ENCODE measurements at regions not wholly inside any gene's neighbourhood (a gene's known extent, or its start where the extent isn't known, plus 50 kb on each side); places are given as distances from the start of the nearest gene placed in this dataset.

DNA sequence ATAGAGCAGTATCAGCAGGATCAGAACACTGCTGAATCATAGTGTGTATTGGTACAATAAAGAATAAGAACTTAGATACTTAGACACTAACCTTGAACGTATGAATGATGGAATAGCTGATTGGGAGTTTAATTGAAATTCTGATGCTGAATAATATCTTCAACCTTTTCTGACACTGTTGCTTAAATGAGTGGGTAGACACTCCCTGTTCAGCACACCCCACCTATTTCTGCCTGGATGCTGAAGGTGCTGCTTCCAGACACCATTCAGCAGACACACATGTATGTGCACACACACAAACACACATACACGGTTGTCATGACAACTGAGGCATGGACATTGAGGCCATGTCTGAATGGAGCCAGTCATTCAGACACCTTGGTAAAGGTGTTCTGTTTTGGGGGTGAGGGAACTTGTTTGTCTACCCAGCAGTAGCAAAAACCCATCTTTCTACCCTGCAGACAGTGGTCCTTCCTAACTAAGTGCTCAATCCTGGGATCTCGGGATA, 54.3 kb downstream of the TMEM215 start:
- Histone ChIP-seq H3K4me1 (ENCODE audit: control insufficient read depth, insufficient read depth, low read length, unreplicated experiment) (no peaks in the 10 kb centered on the region), H2AFZ (ENCODE audit: low read length, unreplicated experiment) (no peak overlapping the region), H3K4me3 (ENCODE audit: low read depth, low read length) (no peak overlapping the region), H3K27ac (ENCODE audit: low read depth, low read length) (no peak overlapping the region), H3K27me3 (ENCODE audit: insufficient read depth, low read length) (peaks cover 19% of the 10 kb centered on the region), H3K36me3 (ENCODE audit: insufficient read depth, low read length) (no peaks in the 10 kb centered on the region), H3K79me2 (ENCODE audit: control insufficient read depth, insufficient read depth, low read length, unreplicated experiment) (no peaks in the 10 kb centered on the region)

DNA sequence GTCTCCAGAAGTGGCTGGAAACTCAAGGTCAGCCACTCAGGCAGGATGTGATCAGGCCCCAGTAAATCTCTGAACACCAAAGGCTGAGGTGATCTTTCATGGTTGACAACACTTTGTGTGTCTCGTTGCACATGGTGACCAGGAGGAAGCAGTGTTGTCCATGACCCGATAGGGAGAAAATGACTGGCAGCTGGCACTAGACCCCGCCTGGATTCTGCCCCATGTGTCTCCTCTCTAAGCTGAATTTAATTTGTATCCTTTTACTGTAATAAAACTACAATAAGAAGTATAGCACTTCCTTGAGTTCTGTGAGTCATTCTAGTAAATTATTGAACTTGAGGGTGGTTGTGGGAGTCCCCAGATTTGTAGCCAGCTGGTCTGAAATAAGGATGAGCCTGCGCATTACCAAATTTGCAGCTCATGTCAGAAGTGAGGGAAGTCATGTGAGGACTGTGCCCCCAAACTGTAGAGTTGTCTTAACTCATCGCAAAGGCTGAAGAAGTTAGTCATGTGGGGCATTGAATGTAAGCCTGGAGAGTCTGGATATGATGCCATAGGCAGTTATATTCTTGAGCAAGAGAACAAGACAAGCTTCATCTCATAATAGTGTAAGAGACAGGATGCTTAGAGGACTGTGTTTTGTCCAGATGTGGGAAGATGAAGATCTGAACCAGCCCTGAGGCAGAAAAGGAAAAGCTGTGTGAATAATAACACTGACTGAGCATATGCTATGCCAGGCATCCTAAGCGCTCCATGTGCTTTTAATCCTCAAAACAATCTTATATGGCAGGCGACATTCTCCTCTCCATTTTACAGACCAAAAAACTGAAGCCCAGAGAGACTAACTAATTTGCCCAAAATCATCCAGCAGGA, 55.9 kb downstream of the TMEM215 start:
- Histone ChIP-seq H3K79me2 (ENCODE audit: control insufficient read depth, insufficient read depth, low read length, unreplicated experiment) (no peaks in the 10 kb centered on the region), H3K36me3 (ENCODE audit: insufficient read depth, low read length) (no peaks in the 10 kb centered on the region), H3K4me3 (ENCODE audit: low read depth, low read length) (no peak overlapping the region), H3K27ac (ENCODE audit: low read depth, low read length) (no peak overlapping the region), H3K27me3 (ENCODE audit: insufficient read depth, low read length) (peaks cover 15% of the 10 kb centered on the region), H2AFZ (ENCODE audit: low read length, unreplicated experiment) (no peak overlapping the region), H3K4me1 (ENCODE audit: control insufficient read depth, insufficient read depth, low read length, unreplicated experiment) (no peaks in the 10 kb centered on the region)

DNA sequence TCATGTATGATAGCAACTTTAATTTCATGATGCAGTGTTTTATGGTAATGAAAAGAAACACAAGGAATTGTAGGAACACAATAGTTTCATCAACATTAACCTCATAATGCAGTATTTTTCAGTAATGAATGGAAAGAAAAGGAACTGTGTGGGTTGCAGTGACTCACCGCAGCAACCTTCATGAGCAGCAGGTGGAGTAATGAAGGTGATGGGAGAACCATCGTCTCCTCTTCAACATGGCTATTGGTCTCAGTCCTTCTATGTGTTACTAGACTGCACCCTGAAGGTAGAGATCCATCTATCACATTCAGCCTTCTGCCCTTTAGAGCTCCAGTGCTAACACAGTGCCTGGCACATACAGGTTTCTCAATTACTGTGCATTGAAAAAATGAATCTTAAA, 58.0 kb downstream of the TMEM215 start:
- Histone ChIP-seq H3K27ac (ENCODE audit: low read depth, low read length) (no peak overlapping the region), H3K4me3 (ENCODE audit: low read depth, low read length) (no peak overlapping the region), H3K79me2 (ENCODE audit: control insufficient read depth, insufficient read depth, low read length, unreplicated experiment) (no peaks in the 10 kb centered on the region), H3K27me3 (ENCODE audit: insufficient read depth, low read length) (peaks cover 20% of the 10 kb centered on the region), H3K36me3 (ENCODE audit: insufficient read depth, low read length) (no peaks in the 10 kb centered on the region), H3K4me1 (ENCODE audit: control insufficient read depth, insufficient read depth, low read length, unreplicated experiment) (no peaks in the 10 kb centered on the region), H2AFZ (ENCODE audit: low read length, unreplicated experiment) (no peak overlapping the region)

DNA sequence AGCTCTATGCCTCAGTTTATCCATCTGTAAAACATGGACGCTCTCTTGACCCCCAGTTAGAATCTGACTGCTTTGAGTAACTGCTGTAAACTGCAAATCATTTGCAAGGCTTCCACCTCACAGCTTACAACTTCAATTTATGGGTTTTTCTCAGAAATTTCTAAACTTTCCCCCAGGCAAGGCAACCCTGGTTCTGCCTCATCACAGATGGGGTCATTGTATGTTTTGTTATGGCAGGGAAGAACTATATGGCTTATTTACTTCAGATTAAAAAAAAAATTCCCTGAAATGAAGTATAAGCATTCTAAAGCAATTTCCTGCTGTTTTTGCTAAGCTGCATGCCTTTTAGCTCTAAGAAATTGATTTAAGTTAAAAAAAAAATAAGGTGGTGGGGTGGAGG, 60.0 kb downstream of the TMEM215 start:
- no peaks in the 10 kb centered on the region for H3K79me2 ChIP-seq (ENCODE audit: control insufficient read depth, insufficient read depth, low read length, unreplicated experiment)
- no peak overlapping the region for H2AFZ ChIP-seq (ENCODE audit: low read length, unreplicated experiment)
- no peaks in the 10 kb centered on the region for H3K36me3 ChIP-seq (ENCODE audit: insufficient read depth, low read length)
- peaks cover 16% of the 10 kb centered on the region for H3K27me3 ChIP-seq (ENCODE audit: insufficient read depth, low read length)
- H3K4me3 ChIP-seq (ENCODE audit: low read depth, low read length) = no peak overlapping the region
- no peaks in the 10 kb centered on the region for H3K4me1 ChIP-seq (ENCODE audit: control insufficient read depth, insufficient read depth, low read length, unreplicated experiment)
- no peak overlapping the region for H3K27ac ChIP-seq (ENCODE audit: low read depth, low read length)

DNA sequence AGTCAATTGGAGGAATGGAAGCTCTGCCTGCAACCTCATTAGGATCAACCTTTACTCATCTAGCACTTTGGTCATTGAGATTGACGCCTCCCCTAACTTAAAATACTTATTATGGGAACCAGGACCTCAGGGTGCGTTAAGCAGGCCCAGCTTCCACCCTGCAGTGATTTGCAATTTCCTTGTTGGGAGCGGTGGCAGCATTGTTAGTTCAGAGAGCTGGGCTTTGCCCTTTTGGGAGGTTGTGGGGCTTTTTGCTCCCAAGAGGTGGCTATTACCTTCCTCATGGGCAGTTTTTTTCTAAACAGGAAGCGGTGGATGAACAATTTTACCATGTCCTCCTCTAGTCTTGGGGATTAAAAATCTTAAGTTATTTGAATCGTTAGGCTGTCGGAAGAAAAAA, 60.9 kb downstream of the TMEM215 start:
- H3K4me3 ChIP-seq (ENCODE audit: low read depth, low read length) = no peak overlapping the region
- H2AFZ ChIP-seq (ENCODE audit: low read length, unreplicated experiment) = no peak overlapping the region
- no peaks in the 10 kb centered on the region for H3K79me2 ChIP-seq (ENCODE audit: control insufficient read depth, insufficient read depth, low read length, unreplicated experiment)
- H3K36me3 ChIP-seq (ENCODE audit: insufficient read depth, low read length) = no peaks in the 10 kb centered on the region
- H3K27me3 ChIP-seq (ENCODE audit: insufficient read depth, low read length) = peaks cover 23% of the 10 kb centered on the region
- no peak overlapping the region for H3K27ac ChIP-seq (ENCODE audit: low read depth, low read length)
- H3K4me1 ChIP-seq (ENCODE audit: control insufficient read depth, insufficient read depth, low read length, unreplicated experiment) = no peaks in the 10 kb centered on the region

DNA sequence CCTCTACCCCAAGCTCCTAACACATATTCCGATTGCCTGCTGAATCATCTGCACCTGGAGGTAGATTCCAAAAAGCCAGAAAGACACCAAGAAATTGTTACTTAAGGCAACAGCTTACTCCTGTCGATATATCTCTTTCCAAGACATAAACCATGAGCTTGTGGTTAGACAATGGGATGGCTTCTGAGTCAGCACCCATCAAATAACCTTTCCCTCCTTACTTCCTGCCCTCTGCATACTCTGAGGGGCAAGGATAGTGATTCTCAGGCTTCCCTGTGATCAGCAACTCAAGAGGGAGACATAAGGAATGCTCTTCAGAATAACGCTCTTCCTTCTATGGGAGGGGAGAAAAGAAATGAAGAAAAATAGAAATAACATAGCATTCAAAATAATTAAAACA, 70.9 kb downstream of the TMEM215 start:
- Histone ChIP-seq H2AFZ (ENCODE audit: low read length, unreplicated experiment) (no peak overlapping the region), H3K36me3 (ENCODE audit: insufficient read depth, low read length) (no peaks in the 10 kb centered on the region), H3K27me3 (ENCODE audit: insufficient read depth, low read length) (peaks cover 20% of the 10 kb centered on the region; the same call in 1 of the 2 replicates), H3K4me3 (ENCODE audit: low read depth, low read length) (no peak overlapping the region), H3K79me2 (ENCODE audit: control insufficient read depth, insufficient read depth, low read length, unreplicated experiment) (no peaks in the 10 kb centered on the region), H3K4me1 (ENCODE audit: control insufficient read depth, insufficient read depth, low read length, unreplicated experiment) (no peaks in the 10 kb centered on the region), H3K27ac (ENCODE audit: low read depth, low read length) (no peak overlapping the region)

DNA sequence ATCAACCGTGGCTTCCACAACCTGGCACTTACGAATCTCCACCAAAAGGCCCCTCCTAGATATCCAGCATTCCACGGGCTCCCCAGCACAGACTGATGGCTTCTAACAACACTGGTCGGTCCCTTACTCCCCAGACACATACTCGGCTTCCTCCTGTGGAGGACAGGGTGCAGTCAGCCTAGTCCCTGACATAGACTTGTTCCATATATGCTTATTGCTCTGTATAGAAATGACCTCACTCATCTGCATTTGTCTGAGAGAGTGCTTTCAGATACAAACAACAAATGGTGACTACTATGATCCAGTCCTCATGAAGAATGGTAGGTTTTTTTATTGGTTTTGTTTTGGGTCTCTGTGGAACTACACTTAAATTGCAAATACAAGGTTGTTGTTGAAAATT, 72.4 kb downstream of the TMEM215 start:
- H3K27me3 ChIP-seq (ENCODE audit: insufficient read depth, low read length) = peaks cover 29% of the 10 kb centered on the region; the same call in 1 of the 2 replicates
- H3K79me2 ChIP-seq (ENCODE audit: control insufficient read depth, insufficient read depth, low read length, unreplicated experiment) = no peaks in the 10 kb centered on the region
- H3K36me3 ChIP-seq (ENCODE audit: insufficient read depth, low read length) = no peaks in the 10 kb centered on the region
- no peak overlapping the region for H3K27ac ChIP-seq (ENCODE audit: low read depth, low read length)
- no peak overlapping the region for H2AFZ ChIP-seq (ENCODE audit: low read length, unreplicated experiment)
- H3K4me1 ChIP-seq (ENCODE audit: control insufficient read depth, insufficient read depth, low read length, unreplicated experiment) = no peaks in the 10 kb centered on the region
- H3K4me3 ChIP-seq (ENCODE audit: low read depth, low read length) = no peak overlapping the region

DNA sequence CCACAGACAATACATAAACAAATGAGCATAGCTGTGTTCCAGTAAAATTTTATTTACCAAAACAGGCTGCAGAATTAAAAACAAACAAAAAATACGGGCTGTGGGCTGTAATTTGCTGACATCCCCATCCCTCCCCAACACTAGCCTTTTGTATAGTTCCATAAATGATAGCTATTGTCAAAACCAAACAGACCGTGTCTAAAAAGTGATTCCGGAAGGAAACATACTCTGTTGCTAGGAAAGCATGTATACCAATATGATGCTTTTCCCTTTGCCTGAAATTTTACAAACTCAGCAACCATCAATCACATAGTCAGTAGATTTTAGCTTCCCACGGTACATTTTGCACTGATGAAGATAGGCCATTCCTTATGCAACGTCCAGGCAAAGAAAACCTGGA, 80.0 kb downstream of the TMEM215 start:
- H3K27ac ChIP-seq (ENCODE audit: low read depth, low read length) = no peak overlapping the region
- no peaks in the 10 kb centered on the region for H3K4me1 ChIP-seq (ENCODE audit: control insufficient read depth, insufficient read depth, low read length, unreplicated experiment)
- H3K4me3 ChIP-seq (ENCODE audit: low read depth, low read length) = no peak overlapping the region
- no peaks in the 10 kb centered on the region for H3K79me2 ChIP-seq (ENCODE audit: control insufficient read depth, insufficient read depth, low read length, unreplicated experiment)
- H3K36me3 ChIP-seq (ENCODE audit: insufficient read depth, low read length) = no peaks in the 10 kb centered on the region
- H2AFZ ChIP-seq (ENCODE audit: low read length, unreplicated experiment) = no peak overlapping the region
- H3K27me3 ChIP-seq (ENCODE audit: insufficient read depth, low read length) = peaks cover 36% of the 10 kb centered on the region

DNA sequence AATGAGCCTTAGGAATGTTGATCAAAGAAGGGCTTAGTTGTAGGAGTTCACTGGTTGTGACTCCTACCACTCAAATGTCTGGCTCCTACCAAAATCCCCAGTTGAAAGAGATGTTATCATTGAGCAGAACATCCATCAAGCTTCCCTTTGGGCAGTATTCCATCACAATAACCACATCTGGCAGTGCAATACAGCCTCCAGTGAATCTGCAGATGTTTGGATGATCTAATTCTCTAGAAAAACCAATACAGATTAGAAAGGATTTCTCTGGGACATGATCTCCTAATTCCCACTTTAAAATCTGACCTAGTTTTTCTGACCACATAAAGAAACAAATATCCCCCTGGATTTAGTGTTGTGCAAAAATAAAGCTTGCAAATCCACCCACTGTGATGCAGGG, 81.6 kb downstream of the TMEM215 start:
- Histone ChIP-seq H3K4me1 (ENCODE audit: control insufficient read depth, insufficient read depth, low read length, unreplicated experiment) (no peaks in the 10 kb centered on the region), H3K27ac (ENCODE audit: low read depth, low read length) (no peak overlapping the region), H3K4me3 (ENCODE audit: low read depth, low read length) (no peak overlapping the region), H2AFZ (ENCODE audit: low read length, unreplicated experiment) (no peak overlapping the region), H3K27me3 (ENCODE audit: insufficient read depth, low read length) (peaks cover 35% of the 10 kb centered on the region), H3K36me3 (ENCODE audit: insufficient read depth, low read length) (no peaks in the 10 kb centered on the region), H3K79me2 (ENCODE audit: control insufficient read depth, insufficient read depth, low read length, unreplicated experiment) (no peaks in the 10 kb centered on the region)

DNA sequence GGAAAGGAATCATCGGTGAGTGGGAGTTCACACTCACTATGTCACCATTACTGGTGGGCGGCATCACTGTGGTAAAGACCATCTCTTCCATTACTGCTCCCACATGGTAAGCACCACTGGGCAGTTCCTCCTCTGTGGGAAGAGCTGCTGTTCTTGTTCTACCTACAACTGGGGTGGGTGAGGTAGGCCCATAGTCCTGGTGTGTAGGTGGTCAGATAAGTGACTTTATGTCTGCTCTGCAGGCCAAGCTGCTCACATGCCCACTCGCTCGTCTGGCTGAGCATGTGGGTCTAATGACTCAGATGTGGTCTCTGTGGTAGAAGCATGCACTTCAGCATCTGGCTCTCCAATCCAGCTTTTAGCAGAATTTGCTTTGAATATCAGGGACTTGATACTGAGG, 82.9 kb downstream of the TMEM215 start:
- H3K4me1 ChIP-seq (ENCODE audit: control insufficient read depth, insufficient read depth, low read length, unreplicated experiment) = no peaks in the 10 kb centered on the region
- no peak overlapping the region for H3K4me3 ChIP-seq (ENCODE audit: low read depth, low read length)
- H3K79me2 ChIP-seq (ENCODE audit: control insufficient read depth, insufficient read depth, low read length, unreplicated experiment) = no peaks in the 10 kb centered on the region
- H3K27ac ChIP-seq (ENCODE audit: low read depth, low read length) = no peak overlapping the region
- H3K27me3 ChIP-seq (ENCODE audit: insufficient read depth, low read length) = peaks cover 28% of the 10 kb centered on the region
- no peak overlapping the region for H2AFZ ChIP-seq (ENCODE audit: low read length, unreplicated experiment)
- no peaks in the 10 kb centered on the region for H3K36me3 ChIP-seq (ENCODE audit: insufficient read depth, low read length)

DNA sequence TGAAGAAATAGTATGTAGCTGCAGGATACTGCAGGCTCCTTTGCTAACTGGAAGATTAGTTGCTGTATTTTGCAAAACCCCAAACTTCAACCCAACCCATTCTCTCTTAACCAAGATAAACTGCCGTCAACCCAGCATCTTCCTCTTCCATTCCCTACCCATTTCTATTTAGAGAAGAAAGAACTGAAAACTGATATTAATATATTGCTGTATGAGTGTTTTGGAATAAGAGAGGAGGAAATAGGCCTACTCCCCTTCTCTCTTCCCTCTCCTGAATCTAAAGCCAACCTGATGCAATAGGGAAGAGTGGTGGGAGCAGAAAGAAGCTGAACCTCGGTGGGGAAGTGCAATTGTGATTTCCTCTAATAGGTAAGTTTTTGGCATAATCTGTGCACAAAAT, 83.7 kb downstream of the TMEM215 start:
- Histone ChIP-seq H3K79me2 (ENCODE audit: control insufficient read depth, insufficient read depth, low read length, unreplicated experiment) (no peaks in the 10 kb centered on the region), H2AFZ (ENCODE audit: low read length, unreplicated experiment) (no peak overlapping the region), H3K27me3 (ENCODE audit: insufficient read depth, low read length) (peaks cover 20% of the 10 kb centered on the region), H3K4me3 (ENCODE audit: low read depth, low read length) (no peak overlapping the region), H3K27ac (ENCODE audit: low read depth, low read length) (no peak overlapping the region), H3K36me3 (ENCODE audit: insufficient read depth, low read length) (no peaks in the 10 kb centered on the region), H3K4me1 (ENCODE audit: control insufficient read depth, insufficient read depth, low read length, unreplicated experiment) (no peaks in the 10 kb centered on the region)
